Activated T-cell treated with anti-CD3 and anti-CD28 coated beads for 48 hours (primary cell): ENCODE measurements at regions not wholly inside any gene's neighbourhood (a gene's known extent, or its start where the extent isn't known, plus 50 kb on each side); places are given as distances from the start of the nearest gene placed in this dataset.

ENCODE experiments used
- DNase-seq: peaks from one replicate; pipeline ENCODE4 v3.0.0-alpha.2; 2020; ENCODE audit warnings: low read depth

DNA sequence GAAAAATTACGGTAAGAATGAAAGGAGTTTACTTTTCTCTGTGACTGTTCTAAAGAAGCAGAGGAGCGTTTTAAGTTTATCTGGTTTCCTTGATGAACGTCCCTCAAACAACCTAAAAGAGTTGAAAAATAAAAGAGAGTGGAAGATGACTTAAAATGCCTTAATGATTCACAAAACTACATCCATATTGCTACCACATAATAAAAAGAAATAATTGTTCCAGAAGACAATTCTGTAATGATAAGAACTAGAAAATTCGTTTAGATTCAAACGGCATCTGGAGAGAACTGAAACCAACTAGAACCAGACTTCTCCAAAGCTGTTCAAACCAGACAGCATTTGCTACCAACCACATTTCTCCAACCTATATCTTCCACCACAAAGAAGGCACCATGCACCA lies 68.1 kb downstream of the TEKT4 start:
- DNase-seq: no peak

DNA sequence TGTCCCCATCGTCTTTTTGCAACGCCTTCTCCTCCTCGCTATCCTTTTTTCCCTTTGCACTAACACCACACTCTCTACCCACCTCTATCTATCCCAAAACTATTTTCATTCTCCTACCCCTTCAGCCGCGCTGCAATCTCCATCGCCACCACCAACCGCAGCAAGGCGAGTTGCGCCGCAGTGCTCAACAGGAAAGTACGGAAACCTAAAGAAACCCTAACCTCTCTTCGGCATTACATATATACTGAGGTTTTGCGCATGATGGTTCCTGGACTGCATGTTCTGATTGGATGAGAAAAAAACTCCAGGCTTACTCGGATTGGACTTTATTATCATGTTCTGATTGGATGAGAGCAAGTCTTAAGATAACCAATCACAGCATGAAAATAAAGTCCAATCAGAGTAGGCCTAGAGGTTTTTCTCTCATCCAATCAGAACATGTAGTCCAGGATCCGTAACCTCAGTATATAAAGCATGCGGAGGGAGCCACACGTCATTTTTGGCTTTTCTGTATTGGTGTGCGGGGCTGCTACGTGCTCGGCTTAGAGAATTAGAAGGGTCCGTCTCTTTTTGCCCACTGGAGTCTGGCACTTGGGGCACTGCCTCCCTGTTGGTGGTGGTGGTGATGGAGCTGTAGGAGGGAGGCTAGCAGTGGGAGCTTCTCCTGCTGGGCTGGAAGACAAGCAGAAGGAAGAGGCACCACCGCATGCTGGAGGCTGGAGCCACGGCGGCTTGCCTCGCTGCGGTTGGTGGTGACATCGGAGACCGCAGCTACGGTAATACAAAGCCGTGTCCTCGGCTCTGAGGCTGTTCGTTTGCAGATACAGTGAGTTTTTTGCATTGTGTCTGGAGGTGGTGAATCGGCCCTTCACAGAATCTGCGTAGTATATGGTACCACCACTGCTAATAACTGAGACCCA lies 76.1 kb downstream of the TEKT4 start:
- DNase-seq: no peak

DNA sequence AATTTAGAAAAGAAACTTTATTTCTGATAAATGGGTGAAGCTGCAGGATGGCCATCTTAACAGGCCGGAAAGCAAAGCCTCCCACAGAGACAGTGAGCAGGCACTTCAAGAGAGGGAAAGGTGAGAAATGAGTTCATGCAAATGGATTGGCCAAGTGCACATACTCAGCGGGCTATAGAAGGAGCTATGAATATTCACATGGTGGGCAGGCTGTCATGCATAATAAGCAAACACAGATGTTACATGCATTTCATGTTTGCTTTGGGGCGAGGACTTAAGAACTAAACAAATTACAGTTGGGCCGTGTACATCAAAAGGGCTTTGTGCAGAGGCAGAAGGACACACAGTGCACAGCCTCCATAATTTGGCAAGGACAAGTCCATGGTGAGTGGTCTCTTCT lies 69.8 kb upstream of the MAL start:
- no peak for DNase-seq

DNA sequence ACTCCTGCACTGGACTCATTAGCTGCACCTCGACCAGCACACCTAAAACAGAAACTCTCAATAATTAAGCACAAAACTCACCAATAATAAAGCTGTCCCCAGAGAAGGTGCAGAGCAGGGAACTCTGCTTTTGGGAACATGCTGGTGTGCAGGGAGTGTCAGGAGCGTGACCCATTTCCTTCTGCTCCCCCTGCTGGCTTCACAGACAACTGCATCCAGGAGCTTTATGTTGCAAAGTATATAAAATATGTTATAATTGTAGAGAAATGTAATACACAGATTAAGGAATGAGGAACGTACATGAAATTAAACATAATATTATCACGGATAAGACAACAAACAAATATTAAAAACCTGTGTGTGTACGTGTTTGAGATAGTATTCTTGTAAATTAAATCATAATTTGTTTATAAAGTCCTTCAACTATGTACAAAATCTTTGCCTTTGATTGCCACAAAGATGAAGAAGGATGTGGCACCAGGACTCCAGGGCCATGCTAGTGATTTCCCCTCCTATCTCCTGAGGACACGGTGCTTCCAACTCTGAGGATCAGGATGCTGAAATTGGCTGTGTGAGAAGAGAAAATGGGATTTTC lies 68.6 kb upstream of the MAL start:
- DNase-seq: peak; percentile 25

DNA sequence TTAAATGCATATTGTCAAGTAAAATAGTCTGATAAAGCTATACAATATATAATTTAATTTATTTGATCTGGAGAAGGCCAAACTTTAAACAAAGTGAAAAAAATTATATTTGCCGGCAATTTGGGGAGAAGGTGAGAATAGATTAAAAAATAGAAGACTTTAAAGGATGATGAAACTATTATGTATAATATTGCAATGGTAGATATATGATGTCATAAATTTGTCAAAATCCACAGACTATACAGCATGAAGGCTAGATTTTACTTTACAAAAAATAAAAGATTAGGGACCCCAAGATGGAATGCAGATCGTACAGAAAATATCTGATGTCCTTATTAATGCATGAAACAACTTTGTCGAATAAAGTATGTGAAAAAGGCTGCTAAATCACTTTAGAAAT lies 67.3 kb upstream of the MAL start:
- DNase-seq: no peak

DNA sequence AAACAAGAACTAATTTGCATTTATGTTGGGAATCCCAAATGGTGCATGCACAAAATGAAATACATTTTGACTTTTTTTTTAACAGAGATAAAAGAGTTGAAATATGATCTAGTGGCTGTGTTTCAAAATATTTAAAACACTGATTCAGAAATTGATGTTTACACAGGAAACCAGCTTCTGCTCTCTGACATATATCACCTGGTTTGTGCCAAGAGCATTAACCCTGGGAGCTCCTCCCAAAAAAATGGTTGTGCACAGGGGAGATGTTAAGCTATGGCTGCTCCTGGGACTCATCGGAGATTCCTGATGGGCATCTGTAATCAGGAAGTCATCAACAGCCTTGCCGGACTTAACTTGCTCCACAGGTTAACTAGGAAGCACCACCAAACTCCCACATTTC lies 65.2 kb upstream of the MAL start:
- no peak for DNase-seq

DNA sequence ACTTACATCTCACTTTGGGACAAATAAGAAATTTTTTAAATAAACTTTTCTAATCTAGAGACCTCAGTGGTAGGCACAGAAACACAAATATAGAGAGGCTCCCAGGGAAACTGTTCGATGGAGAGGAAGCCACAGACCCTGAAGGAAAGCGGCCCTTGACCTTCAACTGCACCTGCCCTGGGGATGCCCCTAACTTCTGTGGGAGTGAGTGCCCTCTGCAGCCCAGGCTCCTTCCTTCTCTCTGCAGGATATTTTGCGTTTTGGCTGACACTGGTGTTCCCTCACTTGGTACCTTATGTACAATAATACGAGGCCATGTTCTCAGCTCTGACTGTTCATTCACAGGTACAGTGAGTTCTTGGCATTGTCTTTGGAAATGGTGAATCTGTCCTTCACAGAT lies 64.8 kb upstream of the MAL start:
- no peak for DNase-seq

DNA sequence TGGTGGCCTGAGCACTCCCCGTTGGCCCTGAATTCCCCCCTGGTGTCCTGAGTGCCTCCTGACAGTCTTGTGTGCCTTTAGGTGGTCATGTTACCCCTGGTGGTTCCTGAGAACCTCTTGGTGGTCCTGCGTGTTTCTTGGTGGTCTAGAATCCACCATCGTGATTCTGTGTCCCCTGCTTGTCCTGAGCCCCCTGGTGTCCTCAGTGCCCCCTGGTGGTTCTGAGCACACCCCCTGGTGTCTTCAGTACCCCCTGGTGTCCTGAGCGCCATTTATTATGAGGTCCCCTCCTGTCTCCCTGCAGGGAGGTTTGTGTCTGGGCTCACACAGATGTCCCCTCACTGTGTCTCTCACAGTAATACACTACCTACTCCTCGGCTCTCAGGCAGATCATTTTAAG lies 61.3 kb upstream of the MAL start:
- DNase-seq: no peak

DNA sequence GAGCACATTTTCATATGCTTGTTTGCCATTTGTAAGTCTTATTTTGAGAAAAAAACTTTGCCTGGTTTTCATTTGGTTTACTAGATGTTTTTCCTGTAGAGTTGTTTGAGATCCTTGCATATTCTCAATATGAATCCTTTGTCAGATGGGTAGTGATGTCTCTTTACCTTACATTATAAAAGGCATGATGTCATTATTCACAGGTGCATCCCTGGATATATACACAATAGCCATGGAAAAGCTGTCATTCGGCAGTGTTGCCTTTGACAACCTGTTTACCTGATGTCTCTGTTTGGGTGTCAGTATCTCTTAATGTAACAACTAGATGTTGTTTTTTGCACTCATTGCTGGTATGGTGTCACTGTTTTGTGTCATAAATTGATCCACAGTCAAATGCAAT lies 58.8 kb upstream of the MAL start:
- no peak for DNase-seq

DNA sequence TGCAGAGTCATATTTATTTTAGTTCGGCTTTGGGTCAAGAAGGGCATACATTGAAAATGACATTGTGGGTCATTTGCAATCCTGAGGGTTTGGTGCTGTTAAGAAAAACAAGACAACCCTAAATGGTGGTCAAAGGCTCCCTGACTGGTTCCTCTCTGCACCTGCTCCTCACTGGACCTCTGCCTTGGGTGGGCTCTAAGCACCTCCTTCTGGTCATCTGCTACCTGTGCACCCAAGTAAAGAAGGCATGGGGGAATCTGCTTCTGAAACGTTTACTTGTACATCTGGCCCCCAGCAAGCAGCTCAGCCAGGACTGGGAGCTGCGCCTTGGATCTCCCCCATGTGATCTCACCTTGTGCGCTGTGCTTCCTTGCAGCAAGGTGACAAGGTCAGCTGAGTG lies 55.2 kb upstream of the MAL start:
- no peak for DNase-seq
